ENCODE measurements at regions not wholly inside any gene's neighbourhood (a gene's known extent, or its start where the extent isn't known, plus 50 kb on each side); places are given as distances from the start of the nearest gene placed in this dataset.

GRCh38 chr9:96138616-96139015 lies 163.4 kb downstream of the HSD17B3 start:
- no peak for DNase-seq (ENCODE audit: low spot score)
- Histone ChIP-seq H3K4me1 (ENCODE audit: insufficient read depth, low read length, poor library complexity, severe bottlenecking) (peaks cover 9% of the 10 kb centered on the region), H3K79me2 (ENCODE audit: insufficient read depth, low read depth, low read length) (no peaks in the 10 kb centered on the region), H2AFZ (ENCODE audit: low read length) (no peak overlapping the region), H3K36me3 (ENCODE audit: insufficient read depth, low read length) (no peaks in the 10 kb centered on the region), H4K20me1 (ENCODE audit: insufficient read depth, low read length) (no peaks in the 10 kb centered on the region), H3K4me2 (ENCODE audit: low read length) (no peak overlapping the region), H3K9me3 (ENCODE audit: low read length) (no peaks in the 10 kb centered on the region), H3K4me3 (ENCODE audit: low read depth, low read length, poor library complexity, severe bottlenecking) (no peak overlapping the region), H3K9me2 (ENCODE audit: insufficient read depth, low read length) (no peaks in the 10 kb centered on the region), H3K27ac (ENCODE audit: low read depth, low read length, poor library complexity, severe bottlenecking) (no peak overlapping the region)
- intact Hi-C loops (cut with micrococcal nuclease; ENCODE audit: unreplicated experiment), result no loop called here
- POLR2A ChIA-PET, result interaction anchor here (0.5 to 2.2 kb wide), 2 partner anchors 12 to 329 kb away, joined by 4 to 6 read pairs; no protein-coding TSS in a partner anchor
- no TSS peak for BruUV-seq (replicated peaks)
- CTCF ChIA-PET (ENCODE audit: unreplicated experiment), result no interaction called here
- TF ChIP-seq CTCF (conservative IDR thresholded peaks at IDR 0.05; ENCODE audit: low read length), result no peak
- TF ChIP-seq EZH2phosphoT487 (IDR thresholded peaks at IDR 0.05; ENCODE audit: borderline replicate concordance, low read depth, low read length), result no peak

- CTCF ChIA-PET (ENCODE audit: unreplicated experiment), result no interaction called here
- Histone ChIP-seq H3K79me2 (ENCODE audit: insufficient read depth, low read depth, low read length) (no peaks in the 10 kb centered on the region), H3K27ac (ENCODE audit: low read depth, low read length, poor library complexity, severe bottlenecking) (no peak overlapping the region), H3K4me3 (ENCODE audit: low read depth, low read length, poor library complexity, severe bottlenecking) (peak overlapping the region; percentile 30), H3K9me2 (ENCODE audit: insufficient read depth, low read length) (no peaks in the 10 kb centered on the region), H3K36me3 (ENCODE audit: insufficient read depth, low read length) (no peaks in the 10 kb centered on the region), H3K4me1 (ENCODE audit: insufficient read depth, low read length, poor library complexity, severe bottlenecking) (peaks cover 9% of the 10 kb centered on the region), H3K4me2 (ENCODE audit: low read length) (peak overlapping the region; percentile 58), H4K20me1 (ENCODE audit: insufficient read depth, low read length) (no peaks in the 10 kb centered on the region), H3K9me3 (ENCODE audit: low read length) (no peaks in the 10 kb centered on the region), H2AFZ (ENCODE audit: low read length) (peak overlapping the region; percentile 78; the same call in 1 of the 2 replicates)
- POLR2A ChIA-PET, result interaction anchor here (0.5 to 2.2 kb wide), 5 partner anchors 9 to 1537 kb away, joined by 3 to 6 read pairs (median 4); no protein-coding TSS in a partner anchor
- intact Hi-C loops (cut with micrococcal nuclease; ENCODE audit: unreplicated experiment), result no loop called here
- TF ChIP-seq CTCF (conservative IDR thresholded peaks at IDR 0.05; ENCODE audit: low read length) (no peak), EZH2phosphoT487 (IDR thresholded peaks at IDR 0.05; ENCODE audit: borderline replicate concordance, low read depth, low read length) (no peak)
- BruUV-seq (replicated peaks), result no TSS peak
- no peak for DNase-seq (ENCODE audit: low spot score)
Measured at GRCh38 chr9:96137671-96138429, 164.1 kb downstream of the HSD17B3 start.
